GM23338 (cell line): ENCODE measurements at regions not wholly inside any gene's neighbourhood (a gene's known extent, or its start where the extent isn't known, plus 50 kb on each side); places are given as distances from the start of the nearest gene placed in this dataset.

Experiments used
- CTCF ChIP-seq, 2 experiments: fragments of 200-600 bp in 1 of 2; sonication (generic) in 1 of 2; conservative IDR thresholded peaks; 2 replicates each; pipeline versions ENCODE4 v1.5.1 to v1.6.1; 2016 to 2017; ENCODE audit warnings: antibody characterized with exemption in 2 of 2, low read depth in 2 of 2, mild to moderate bottlenecking in 2 of 2, moderate library complexity in 1 of 2
- EZH2 ChIP-seq: fragments of 200-600 bp; sonication (generic); IDR thresholded peaks from one replicate; pipeline ENCODE4 v1.8.0; 2017; ENCODE audit warnings: antibody characterized with exemption, mild to moderate bottlenecking, low read depth; ENCODE audit not compliant: unreplicated experiment
- EZH2phosphoT487 ChIP-seq: fragments of 200-600 bp; sonication (generic); IDR thresholded peaks from one replicate; pipeline ENCODE4 v1.8.1; 2018; ENCODE audit warnings: antibody characterized with exemption; ENCODE audit not compliant: unreplicated experiment
- JUNB ChIP-seq: IDR thresholded peaks from one replicate; pipeline ENCODE4 v1.6.1; 2016; ENCODE audit warnings: antibody characterized with exemption; ENCODE audit not compliant: unreplicated experiment
- NANOG ChIP-seq: IDR thresholded peaks from 2 replicates; pipeline ENCODE4 v1.6.1; 2016; ENCODE audit warnings: antibody characterized with exemption, borderline replicate concordance
- POLR2AphosphoS5 ChIP-seq: IDR thresholded peaks from 2 replicates; pipeline ENCODE4 v1.6.1; 2016; ENCODE audit warnings: antibody characterized with exemption, low read depth

DNA sequence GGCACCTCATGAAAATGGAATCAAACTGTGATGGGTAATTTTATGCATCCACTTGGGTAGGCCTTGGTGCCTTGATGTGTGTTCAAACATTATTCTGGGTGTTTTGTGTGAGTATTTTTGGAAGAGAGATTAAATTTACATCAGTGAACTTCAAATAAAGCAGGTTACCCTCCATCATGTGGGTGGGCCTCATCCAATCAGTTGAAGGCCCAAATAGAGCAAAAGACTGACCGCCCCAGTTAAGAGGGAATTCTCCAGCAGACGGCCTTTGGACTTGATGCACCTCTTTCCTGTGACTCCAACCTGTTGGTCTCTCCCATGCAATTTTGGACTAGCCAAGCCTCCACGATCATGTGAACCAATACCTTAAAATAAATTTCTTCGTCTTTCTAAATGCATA is 97.7 kb upstream of the DPP6 start:
- TF ChIP-seq CTCF (conservative IDR thresholded peaks at IDR 0.05; ENCODE audit: low read depth in 2 of 2) = no peak
- TF ChIP-seq JUNB = no peak
- no peak for TF ChIP-seq POLR2AphosphoS5
- no peak for TF ChIP-seq NANOG
- TF ChIP-seq EZH2 = no peak
- no peak for TF ChIP-seq EZH2phosphoT487
